8988T (cell line): ENCODE measurements at regions not wholly inside any gene's neighbourhood (a gene's known extent, or its start where the extent isn't known, plus 50 kb on each side); places are given as distances from the start of the nearest gene placed in this dataset.
A peak's percentile ranks its signal among the peaks of the same experiment; 100 is the strongest.
"Not testable (repeated sequence)": the region's sequence is repeated elsewhere in the genome, so short reads cannot be mapped to it uniquely, and the experiment has no call there.

ENCODE experiments used
- DNase-seq: peaks from one replicate; pipeline ENCODE4 v3.0.0; 2011

- DNase-seq, result no peak
Measured at GRCh38 chr1:90864681-90865080, 147.6 kb upstream of the BARHL2 start.

- DNase-seq, result no peak
Measured at GRCh38 chr1:90862782-90863181, 145.7 kb upstream of the BARHL2 start.

- not testable (repeated sequence) for DNase-seq
Measured at GRCh38 chr1:90861421-90861820, 144.3 kb upstream of the BARHL2 start.

- DNase-seq, result no peak
Measured at GRCh38 chr1:90856463-90857007, 139.4 kb upstream of the BARHL2 start.

GRCh38 chr1:90854397-90854924, 137.4 kb upstream of the BARHL2 start:
- no peak for DNase-seq

- DNase-seq, result no peak
Measured at GRCh38 chr1:90851711-90852050, 134.6 kb upstream of the BARHL2 start.

- DNase-seq, result peak; percentile 38
Measured at GRCh38 chr1:90850898-90851710, 134.0 kb upstream of the BARHL2 start.

- DNase-seq, result no peak
Measured at GRCh38 chr1:90850181-90850897, 133.2 kb upstream of the BARHL2 start.

- DNase-seq, result no peak
Measured at GRCh38 chr1:90841473-90841872, 124.4 kb upstream of the BARHL2 start.

GRCh38 chr1:90840352-90840751, 123.2 kb upstream of the BARHL2 start:
- no peak for DNase-seq

GRCh38 chr1:90839323-90839722, 122.2 kb upstream of the BARHL2 start:
- no peak for DNase-seq

GRCh38 chr1:90838720-90839119, 121.6 kb upstream of the BARHL2 start:
- DNase-seq, result no peak

GRCh38 chr1:90837420-90837819, 120.3 kb upstream of the BARHL2 start:
- DNase-seq, result no peak

- no peak for DNase-seq
Measured at GRCh38 chr1:90836345-90836679, 119.2 kb upstream of the BARHL2 start.

- no peak for DNase-seq
Measured at GRCh38 chr1:90835661-90836344, 118.7 kb upstream of the BARHL2 start.

- DNase-seq, result no peak
Measured at GRCh38 chr1:90834886-90835660, 118.0 kb upstream of the BARHL2 start.

GRCh38 chr1:90834354-90834885, 117.3 kb upstream of the BARHL2 start:
- DNase-seq, result no peak

GRCh38 chr1:90833466-90834110, 116.5 kb upstream of the BARHL2 start:
- DNase-seq, result no peak

GRCh38 chr1:90831910-90832309, 114.8 kb upstream of the BARHL2 start:
- DNase-seq, result no peak

- DNase-seq, result no peak
Measured at GRCh38 chr1:90826834-90827233, 109.7 kb upstream of the BARHL2 start.

GRCh38 chr1:90826024-90826423, 108.9 kb upstream of the BARHL2 start:
- no peak for DNase-seq

GRCh38 chr1:90824551-90824950, 107.4 kb upstream of the BARHL2 start:
- DNase-seq, result no peak
